T-helper 1 cell treated with Interleukin-12 subunit alpha and Interleukin-12 subunit beta and Interleukin-4 antibody, amounts not matched to agents 30 ng/mL and 1 ng/mL, for 36 hours (primary cell): ENCODE measurements at regions not wholly inside any gene's neighbourhood (a gene's known extent, or its start where the extent isn't known, plus 50 kb on each side); places are given as distances from the start of the nearest gene placed in this dataset.
"Not testable (repeated sequence)": the region's sequence is repeated elsewhere in the genome, so short reads cannot be mapped to it uniquely, and the experiment has no call there.

Experiments
- intact Hi-C: fragments of 100-400 bp; cut with micrococcal nuclease; formaldehyde crosslinking; loops from one replicate; pipeline ENCODE4 v1.15.1; 2024

GRCh38 chr17:52451294-52451861 lies 292.9 kb upstream of the CA10 start:
- intact Hi-C loops, result no loop called here

- intact Hi-C loops, result no loop called here
Measured at GRCh38 chr17:52442350-52442749, 283.8 kb upstream of the CA10 start.

GRCh38 chr17:52420555-52421078 lies 262.1 kb upstream of the CA10 start:
- intact Hi-C loops, result no loop called here

GRCh38 chr17:52419229-52419641 lies 260.7 kb upstream of the CA10 start:
- intact Hi-C loops, result no loop called here

- intact Hi-C loops, result no loop called here
Measured at GRCh38 chr17:52410781-52411180, 252.3 kb upstream of the CA10 start.

GRCh38 chr17:52409222-52409621 lies 250.7 kb upstream of the CA10 start:
- intact Hi-C loops, result not testable (repeated sequence)

- intact Hi-C loops, result no loop called here
Measured at GRCh38 chr17:52395308-52395707, 236.8 kb upstream of the CA10 start.

GRCh38 chr17:52390422-52390821 lies 231.9 kb upstream of the CA10 start:
- intact Hi-C loops, result no loop called here

- intact Hi-C loops, result no loop called here
Measured at GRCh38 chr17:52389632-52390031, 231.1 kb upstream of the CA10 start.

- intact Hi-C loops, result no loop called here
Measured at GRCh38 chr17:52388941-52389340, 230.4 kb upstream of the CA10 start.

GRCh38 chr17:52384695-52385094 lies 226.2 kb upstream of the CA10 start:
- intact Hi-C loops, result no loop called here

- intact Hi-C loops, result no loop called here
Measured at GRCh38 chr17:52383493-52384100, 225.1 kb upstream of the CA10 start.

GRCh38 chr17:52378860-52379259 lies 220.3 kb upstream of the CA10 start:
- intact Hi-C loops, result no loop called here

GRCh38 chr17:52376137-52376536 lies 217.6 kb upstream of the CA10 start:
- intact Hi-C loops, result no loop called here

- intact Hi-C loops, result no loop called here
Measured at GRCh38 chr17:52368886-52369285, 210.4 kb upstream of the CA10 start.

- intact Hi-C loops, result no loop called here
Measured at GRCh38 chr17:52357854-52358253, 199.3 kb upstream of the CA10 start.

- intact Hi-C loops, result no loop called here
Measured at GRCh38 chr17:52336796-52337195, 178.3 kb upstream of the CA10 start.

GRCh38 chr17:52306314-52306713 lies 147.8 kb upstream of the CA10 start:
- intact Hi-C loops, result no loop called here

GRCh38 chr17:52298881-52299280 lies 140.4 kb upstream of the CA10 start:
- intact Hi-C loops, result no loop called here

GRCh38 chr17:52297230-52298010 lies 138.9 kb upstream of the CA10 start:
- intact Hi-C loops, result no loop called here

- intact Hi-C loops, result no loop called here
Measured at GRCh38 chr17:52294301-52294700, 135.8 kb upstream of the CA10 start.

GRCh38 chr17:52287611-52288010 lies 129.1 kb upstream of the CA10 start:
- intact Hi-C loops, result no loop called here

GRCh38 chr17:52283872-52284271 lies 125.4 kb upstream of the CA10 start:
- intact Hi-C loops, result no loop called here
